IPS-NIHi7 (cell line): ENCODE measurements at regions not wholly inside any gene's neighbourhood (a gene's known extent, or its start where the extent isn't known, plus 50 kb on each side); places are given as distances from the start of the nearest gene placed in this dataset.
A peak's percentile ranks its signal among the peaks of the same experiment; 100 is the strongest.

Source experiments
- DNase-seq: peaks from one replicate; pipeline ENCODE4 v3.0.0; 2012; ENCODE audit warnings: mixed read lengths; ENCODE audit errors: extremely low spot score

GRCh38 chr11:23673366-23673765 lies 813.1 kb upstream of the CCDC179 start:
- DNase-seq, result no peak

GRCh38 chr11:23674866-23675265 lies 814.6 kb upstream of the CCDC179 start:
- DNase-seq, result no peak

- DNase-seq, result no peak
These were observed 817.8 kb upstream of the LUZP2 start for GRCh38 chr11:23679041-23679440.

- DNase-seq, result no peak
These were observed 816.9 kb upstream of the LUZP2 start for GRCh38 chr11:23679981-23680380.

- DNase-seq, result no peak
These were observed 816.2 kb upstream of the LUZP2 start for GRCh38 chr11:23680488-23681230.

- no peak for DNase-seq
These were observed 812.2 kb upstream of the LUZP2 start for GRCh38 chr11:23684701-23685100.

- no peak for DNase-seq
These were observed 808.9 kb upstream of the LUZP2 start for GRCh38 chr11:23687991-23688390.

- DNase-seq, result no peak
These were observed 808.4 kb upstream of the LUZP2 start for GRCh38 chr11:23688411-23688810.

GRCh38 chr11:23688835-23689234 lies 808.0 kb upstream of the LUZP2 start:
- DNase-seq, result no peak

GRCh38 chr11:23696688-23697415 lies 800.0 kb upstream of the LUZP2 start:
- no peak for DNase-seq

- no peak for DNase-seq
These were observed 792.7 kb upstream of the LUZP2 start for GRCh38 chr11:23704183-23704582.

GRCh38 chr11:23711981-23712380 lies 784.9 kb upstream of the LUZP2 start:
- no peak for DNase-seq

- DNase-seq, result no peak
These were observed 777.8 kb upstream of the LUZP2 start for GRCh38 chr11:23719016-23719415.

GRCh38 chr11:23723861-23724260 lies 773.0 kb upstream of the LUZP2 start:
- DNase-seq, result no peak

GRCh38 chr11:23725752-23726151 lies 771.1 kb upstream of the LUZP2 start:
- DNase-seq, result no peak

GRCh38 chr11:23727387-23727786 lies 769.5 kb upstream of the LUZP2 start:
- no peak for DNase-seq

GRCh38 chr11:23727794-23728193 lies 769.1 kb upstream of the LUZP2 start:
- peak; percentile 13 for DNase-seq

GRCh38 chr11:23729088-23729487 lies 767.8 kb upstream of the LUZP2 start:
- no peak for DNase-seq

GRCh38 chr11:23730307-23730998 lies 766.4 kb upstream of the LUZP2 start:
- peak; percentile 14 for DNase-seq

GRCh38 chr11:23732026-23732425 lies 764.8 kb upstream of the LUZP2 start:
- no peak for DNase-seq

GRCh38 chr11:23746896-23747295 lies 750.0 kb upstream of the LUZP2 start:
- no peak for DNase-seq

GRCh38 chr11:23749762-23750430 lies 747.0 kb upstream of the LUZP2 start:
- DNase-seq, result no peak
